IPS-18c (cell line): ENCODE measurements at regions not wholly inside any gene's neighbourhood (a gene's known extent, or its start where the extent isn't known, plus 50 kb on each side); places are given as distances from the start of the nearest gene placed in this dataset.

Experiments used
- H3K4me3 ChIP-seq: 2 replicates; pipeline ENCODE4 v1.7.0; 2013; ENCODE audit warnings: low read depth, mild to moderate bottlenecking, low read length, moderate library complexity; ENCODE audit not compliant: insufficient read depth
- H3K9me3 ChIP-seq: one replicate; pipeline ENCODE4 v1.6.1; 2013; ENCODE audit warnings: mild to moderate bottlenecking, low read length, moderate library complexity; ENCODE audit not compliant: control insufficient read depth, insufficient read depth

DNA sequence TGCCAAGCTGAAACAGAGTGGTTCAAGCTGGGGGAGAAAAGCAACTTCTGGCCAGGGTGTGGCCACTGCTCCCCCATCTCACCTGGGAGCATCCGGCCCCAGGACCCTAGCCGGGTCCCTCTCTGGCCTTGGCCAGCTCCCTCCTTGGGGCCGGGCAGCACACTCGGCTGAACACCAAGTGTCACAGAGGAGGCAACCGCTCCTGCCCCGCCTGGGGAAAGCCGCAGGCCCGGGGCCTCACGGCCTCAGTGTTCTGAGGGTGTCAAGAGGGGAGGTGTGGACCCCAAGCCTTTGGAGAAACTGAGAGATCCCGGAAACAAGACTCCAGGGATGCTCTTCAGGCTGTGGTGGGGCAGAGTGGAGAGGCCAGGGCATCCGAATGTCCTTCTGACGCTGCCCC is 88.4 kb downstream of the ENGASE start:
- no peak overlapping the region for H3K4me3 ChIP-seq
- no peaks in the 10 kb centered on the region for H3K9me3 ChIP-seq

DNA sequence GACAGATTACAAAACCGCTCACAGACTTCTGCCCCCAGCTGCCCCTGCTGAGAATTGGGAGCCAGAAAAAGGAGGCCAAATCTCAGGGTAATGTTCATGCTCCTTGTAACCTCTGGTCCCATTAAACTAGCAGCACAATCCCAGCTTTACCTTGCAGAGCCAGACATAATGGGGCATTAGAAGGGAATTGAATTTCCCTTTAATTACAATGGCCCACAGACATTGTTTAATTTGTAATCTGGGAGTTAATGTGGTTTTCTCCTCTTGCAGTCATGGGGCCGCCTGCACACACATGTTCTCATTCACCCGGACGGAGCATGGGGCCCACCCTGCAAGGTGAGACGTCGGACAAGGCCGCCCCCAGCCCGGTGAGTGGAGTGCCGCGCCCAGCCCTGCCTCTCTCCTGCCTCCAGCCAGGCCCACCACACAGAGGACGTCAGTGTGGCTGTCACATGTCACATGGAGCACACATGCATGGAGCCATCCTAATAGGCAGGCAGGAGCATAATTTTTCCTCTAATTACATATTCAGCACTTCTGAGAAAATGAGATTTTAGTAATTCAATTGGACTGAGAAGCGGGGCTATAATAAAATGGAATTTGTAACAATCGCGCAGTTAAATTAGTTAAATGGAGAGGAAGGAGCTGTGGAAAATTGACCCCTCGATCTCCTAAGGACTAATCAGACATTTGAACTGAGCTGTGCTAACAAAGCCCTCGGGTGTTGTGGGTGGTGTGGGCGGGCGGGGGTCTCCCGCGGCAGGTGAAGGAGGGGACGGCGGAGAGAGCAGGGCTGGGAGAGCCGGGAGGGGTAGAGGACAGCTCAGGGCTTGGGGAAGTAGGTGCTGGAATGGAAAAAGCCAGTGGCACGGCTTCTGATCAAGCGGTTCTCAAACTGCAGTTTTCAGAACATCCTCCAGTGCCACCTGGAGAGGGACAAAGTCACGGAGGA is 87.7 kb downstream of the ENGASE start:
- H3K4me3 ChIP-seq = no peak overlapping the region
- no peaks in the 10 kb centered on the region for H3K9me3 ChIP-seq

DNA sequence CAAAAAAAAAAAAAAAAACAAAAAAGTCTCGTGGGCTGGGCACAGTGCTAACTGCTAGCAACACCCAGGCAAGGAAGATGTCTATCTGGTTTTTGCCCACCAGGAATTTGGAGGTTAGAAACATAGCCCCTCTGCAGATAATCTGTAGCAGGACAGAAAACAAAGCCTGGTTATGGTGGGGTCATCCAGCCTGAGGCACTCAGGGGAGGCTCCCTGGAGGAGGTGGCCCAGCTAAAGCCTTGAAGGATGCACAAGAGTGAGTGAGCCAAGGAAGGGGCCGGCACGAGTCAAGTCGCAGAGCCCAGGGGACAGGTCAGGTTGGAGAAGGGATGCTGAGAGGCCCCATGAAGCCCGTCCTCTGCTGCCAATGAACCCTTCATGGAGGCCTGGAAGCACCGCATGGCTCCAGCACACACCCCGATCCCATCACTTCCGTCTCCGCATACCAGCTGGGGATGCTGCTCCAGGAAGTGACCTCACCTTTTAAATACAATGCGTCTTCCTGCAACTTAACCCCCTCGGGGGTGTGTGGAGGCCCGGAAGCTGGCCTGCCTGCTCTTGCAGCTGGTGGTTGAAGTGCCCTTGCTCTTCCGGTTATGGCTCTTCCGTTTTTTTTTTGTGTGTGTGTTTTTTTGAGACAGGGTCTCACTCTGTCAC is 86.5 kb downstream of the ENGASE start:
- H3K4me3 ChIP-seq = no peak overlapping the region
- no peaks in the 10 kb centered on the region for H3K9me3 ChIP-seq

DNA sequence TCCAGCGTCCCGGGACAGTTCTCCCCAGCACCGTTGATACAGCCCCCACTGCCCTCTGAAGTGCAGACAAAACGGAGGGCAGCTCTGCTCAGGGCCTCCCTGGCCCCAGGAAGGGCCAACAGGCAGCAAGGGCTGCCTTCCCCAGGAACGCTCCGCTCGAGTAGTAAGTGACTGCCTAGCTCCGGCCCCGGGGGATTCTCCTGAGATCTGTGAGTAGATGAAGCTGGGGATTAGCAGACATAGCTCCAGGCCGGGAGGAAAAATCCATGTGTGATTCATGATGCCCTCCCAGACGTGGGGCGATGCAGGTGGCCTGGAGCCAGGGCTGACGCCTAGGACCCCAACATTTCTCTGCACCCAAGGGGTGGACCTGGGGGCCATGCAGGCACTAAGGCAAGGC is 85.3 kb downstream of the ENGASE start:
- Histone ChIP-seq H3K9me3 (no peaks in the 10 kb centered on the region), H3K4me3 (no peak overlapping the region)

DNA sequence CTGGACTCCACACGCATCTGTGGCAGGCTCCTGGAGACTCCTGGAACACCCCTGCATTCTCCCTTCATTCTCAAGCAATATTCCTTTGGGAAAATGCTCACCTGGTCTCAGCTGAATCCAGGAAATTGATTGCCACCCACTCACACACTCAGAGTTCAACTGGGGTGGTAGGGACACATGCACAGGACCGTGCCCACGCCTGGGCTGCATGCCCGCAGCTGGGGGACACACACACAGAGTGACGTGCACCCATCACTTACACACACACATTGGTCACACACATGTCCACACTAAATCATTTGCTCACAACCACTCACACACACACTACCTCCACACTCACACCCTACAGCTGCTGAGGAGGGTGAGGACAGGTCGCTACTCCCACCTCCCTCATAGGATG is 84.8 kb downstream of the ENGASE start:
- H3K4me3 ChIP-seq = no peak overlapping the region
- no peaks in the 10 kb centered on the region for H3K9me3 ChIP-seq

DNA sequence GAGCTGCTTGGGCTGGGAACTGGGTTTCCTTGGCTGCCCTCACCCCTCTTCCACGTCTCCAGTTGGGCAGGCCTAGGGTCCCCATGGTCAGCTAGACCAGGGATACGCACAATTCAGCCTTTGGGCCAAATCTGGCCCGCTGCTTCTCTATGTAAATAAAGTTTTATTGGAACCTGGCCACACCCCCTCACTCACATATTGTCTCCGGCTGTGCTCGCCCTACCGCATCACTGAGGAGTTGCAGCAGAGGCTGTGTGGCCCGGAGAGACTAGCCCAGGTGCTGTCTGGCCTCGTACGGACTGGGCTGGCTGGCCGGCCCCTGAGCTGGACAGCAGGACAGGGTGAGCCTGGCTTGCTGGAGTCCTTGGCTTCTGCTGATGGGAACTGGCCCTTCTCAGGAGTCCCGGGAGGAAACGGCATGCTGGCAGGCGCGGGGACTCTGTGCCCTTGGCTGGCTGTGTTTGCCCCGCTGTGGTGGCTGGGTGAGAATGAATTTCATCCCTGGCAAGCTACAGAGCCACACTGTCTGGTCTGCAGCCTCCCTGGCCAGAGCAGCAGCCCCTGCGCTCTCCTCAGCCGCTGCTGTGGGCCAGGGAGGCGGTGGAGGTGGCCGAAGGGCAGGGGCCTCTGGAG is 82.0 kb downstream of the ENGASE start:
- no peak overlapping the region for H3K4me3 ChIP-seq
- no peaks in the 10 kb centered on the region for H3K9me3 ChIP-seq

DNA sequence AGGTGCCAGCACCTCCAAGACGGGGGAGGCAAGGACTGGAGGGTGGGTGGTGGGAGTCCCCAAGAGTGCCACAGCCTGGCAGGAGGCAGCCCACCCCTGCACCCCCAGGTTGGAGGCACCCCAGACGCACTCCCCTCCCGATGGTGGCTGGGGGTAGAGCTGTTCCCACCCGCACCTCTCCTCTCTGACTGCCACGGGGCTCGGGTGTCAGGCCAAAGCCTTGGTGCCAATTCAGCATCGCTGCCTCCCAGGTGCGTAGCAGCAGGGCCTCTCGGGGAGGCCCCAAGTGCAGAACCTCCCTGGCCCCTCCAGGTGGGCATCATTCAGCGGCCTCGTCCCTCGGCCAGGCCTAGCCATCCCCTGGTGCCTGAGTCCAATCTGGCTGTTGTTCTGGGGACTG is 81.1 kb downstream of the ENGASE start:
- Histone ChIP-seq H3K9me3 (no peaks in the 10 kb centered on the region), H3K4me3 (no peak overlapping the region)

DNA sequence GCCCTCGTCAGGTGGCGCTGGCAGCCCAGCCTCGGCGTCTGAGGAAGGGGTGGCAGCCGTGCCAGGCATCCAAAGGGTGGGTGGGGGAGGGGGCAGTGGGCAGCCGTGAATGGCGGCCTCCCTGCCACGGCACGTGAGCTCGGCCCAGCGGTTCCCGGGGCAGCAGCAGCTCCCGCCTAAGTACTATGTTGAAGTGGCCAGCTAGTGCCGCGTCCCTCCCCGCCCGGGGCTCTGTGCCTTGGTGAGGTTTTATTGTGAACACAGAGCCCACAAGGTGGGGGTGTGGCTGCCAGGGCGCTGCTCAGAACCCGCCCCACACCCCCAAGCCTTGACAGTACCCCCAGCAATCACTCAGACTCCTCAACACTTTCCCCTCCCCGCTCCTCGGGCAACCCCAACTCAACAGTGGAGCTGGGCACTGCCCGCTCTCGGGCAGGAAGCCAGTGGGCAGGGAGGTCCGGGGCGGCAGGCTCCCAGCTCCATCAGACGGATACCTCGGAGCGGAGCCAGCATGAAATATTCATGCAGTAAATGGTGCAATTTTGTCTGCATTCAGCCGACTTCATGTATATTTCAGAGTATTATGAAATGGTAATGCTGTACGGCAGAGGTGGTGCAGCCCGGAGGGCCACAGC is 80.4 kb downstream of the ENGASE start:
- H3K4me3 ChIP-seq = no peak overlapping the region
- no peaks in the 10 kb centered on the region for H3K9me3 ChIP-seq

DNA sequence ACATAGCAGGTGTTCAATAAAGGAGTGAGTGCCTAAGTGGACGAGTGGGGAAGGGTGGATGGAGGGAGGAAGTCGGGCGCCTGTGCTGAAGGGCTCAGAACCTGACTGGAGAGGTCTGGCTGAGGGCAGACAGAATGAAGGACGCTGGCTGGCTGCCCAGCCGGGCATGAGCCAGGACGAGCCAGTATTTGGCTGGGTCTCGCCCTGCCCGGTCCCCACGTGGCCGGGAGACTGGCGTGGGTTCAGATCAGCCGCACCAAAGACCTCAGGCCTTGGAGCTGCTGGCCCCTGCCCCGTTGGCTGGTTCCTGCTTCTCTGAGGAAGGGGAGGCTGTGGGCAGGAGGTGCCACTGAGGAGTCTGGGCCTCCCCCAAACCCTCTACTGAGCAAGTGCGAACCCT is 79.8 kb downstream of the ENGASE start:
- H3K9me3 ChIP-seq = no peaks in the 10 kb centered on the region
- H3K4me3 ChIP-seq = no peak overlapping the region

DNA sequence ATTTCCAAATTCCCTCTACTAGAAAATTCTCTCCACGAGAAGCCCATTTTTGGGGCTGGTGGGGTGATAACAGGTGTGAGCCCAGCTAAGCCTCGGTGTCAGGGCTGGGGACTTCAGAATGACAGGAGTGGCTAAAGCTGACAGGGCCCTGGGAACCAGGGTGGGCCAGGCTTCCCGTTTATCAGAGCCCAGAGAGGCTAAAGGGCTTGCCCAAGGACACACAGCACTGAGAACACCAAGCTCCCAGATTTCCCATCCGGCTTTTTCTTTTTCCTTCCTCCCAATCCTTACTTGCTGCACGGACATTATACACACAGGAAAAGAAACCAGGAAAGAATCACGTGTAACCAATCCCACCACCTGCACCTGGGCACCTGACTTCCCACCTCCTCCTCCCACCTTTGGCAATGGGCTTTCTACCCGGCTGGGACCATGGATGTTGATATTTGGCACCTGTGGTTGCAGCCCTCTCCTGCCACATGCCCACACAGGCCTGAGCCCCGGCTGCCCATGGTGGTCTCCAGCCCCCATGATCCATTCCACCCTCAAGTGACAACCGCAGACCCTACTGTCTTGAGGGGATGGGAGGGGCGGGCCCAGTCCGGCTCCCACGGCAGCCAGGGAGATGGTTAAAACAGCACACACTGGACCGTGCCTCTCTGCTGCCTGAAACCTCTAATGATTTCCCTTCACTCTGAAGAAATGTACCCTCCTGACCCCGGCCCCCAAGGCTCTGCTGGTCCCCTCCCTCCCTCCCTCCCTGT is 78.9 kb downstream of the ENGASE start:
- Histone ChIP-seq H3K9me3 (no peaks in the 10 kb centered on the region), H3K4me3 (no peak overlapping the region)

DNA sequence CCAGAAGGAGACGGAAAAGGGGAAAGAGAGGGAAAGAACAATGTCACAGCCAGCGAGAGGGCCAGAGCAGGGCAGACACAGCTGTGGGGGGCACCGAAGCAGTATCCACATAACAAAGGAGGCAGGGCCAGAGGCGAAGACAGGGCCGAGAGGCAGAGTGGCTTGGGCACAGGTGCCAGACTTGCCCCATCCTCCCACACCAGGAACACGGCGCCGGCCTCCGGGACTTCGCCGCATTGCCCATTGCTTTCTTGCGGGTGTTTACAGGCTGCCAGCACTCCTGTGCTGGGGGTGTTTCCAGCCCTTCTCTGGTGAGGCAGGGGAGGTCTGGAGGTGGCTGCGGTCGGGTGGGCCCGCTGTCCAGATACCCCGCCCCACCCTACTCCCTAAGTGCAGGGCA is 78.0 kb downstream of the ENGASE start:
- no peaks in the 10 kb centered on the region for H3K9me3 ChIP-seq
- H3K4me3 ChIP-seq = no peak overlapping the region

DNA sequence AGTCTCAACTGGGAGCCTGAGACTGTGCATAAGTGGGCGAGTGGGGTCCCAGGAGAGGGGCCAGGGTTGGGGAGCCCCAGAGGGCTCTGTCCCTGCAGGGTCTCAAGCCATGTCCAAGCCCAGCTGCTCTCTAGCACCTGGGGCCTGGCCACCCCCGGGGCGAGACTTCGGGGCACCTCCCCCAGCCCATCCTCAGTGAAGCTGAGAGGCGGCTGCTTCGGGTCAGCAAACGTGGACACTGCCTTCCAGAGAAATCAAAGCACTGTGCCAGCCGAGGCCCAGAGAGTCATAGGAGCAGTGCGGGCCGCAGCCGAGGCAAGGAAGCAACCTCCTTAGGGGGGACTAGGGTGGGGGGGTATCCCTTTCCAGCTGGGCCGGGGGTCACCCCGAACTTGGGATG is 77.5 kb downstream of the ENGASE start:
- Histone ChIP-seq H3K9me3 (no peaks in the 10 kb centered on the region), H3K4me3 (no peak overlapping the region)

DNA sequence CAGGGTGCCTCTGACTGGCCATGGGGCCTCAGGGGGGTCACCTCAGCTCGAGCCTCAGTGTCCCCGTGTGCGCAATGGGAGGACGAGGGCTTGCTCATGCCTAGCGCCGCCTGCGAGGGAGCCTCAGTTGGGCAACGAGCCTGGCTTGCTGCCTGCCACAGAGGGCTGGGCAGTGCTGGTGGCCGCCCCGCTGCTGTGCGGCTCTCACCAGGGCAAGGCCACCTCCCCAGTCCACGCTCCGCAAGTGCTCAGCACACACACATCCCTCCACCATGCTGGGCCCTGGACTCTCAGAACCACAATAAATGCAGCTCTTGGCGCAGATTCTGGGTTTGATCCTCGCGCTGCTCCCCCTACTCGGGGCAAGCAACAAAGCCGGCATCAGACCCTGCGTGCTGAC is 76.2 kb downstream of the ENGASE start:
- Histone ChIP-seq H3K4me3 (no peak overlapping the region), H3K9me3 (no peaks in the 10 kb centered on the region)

DNA sequence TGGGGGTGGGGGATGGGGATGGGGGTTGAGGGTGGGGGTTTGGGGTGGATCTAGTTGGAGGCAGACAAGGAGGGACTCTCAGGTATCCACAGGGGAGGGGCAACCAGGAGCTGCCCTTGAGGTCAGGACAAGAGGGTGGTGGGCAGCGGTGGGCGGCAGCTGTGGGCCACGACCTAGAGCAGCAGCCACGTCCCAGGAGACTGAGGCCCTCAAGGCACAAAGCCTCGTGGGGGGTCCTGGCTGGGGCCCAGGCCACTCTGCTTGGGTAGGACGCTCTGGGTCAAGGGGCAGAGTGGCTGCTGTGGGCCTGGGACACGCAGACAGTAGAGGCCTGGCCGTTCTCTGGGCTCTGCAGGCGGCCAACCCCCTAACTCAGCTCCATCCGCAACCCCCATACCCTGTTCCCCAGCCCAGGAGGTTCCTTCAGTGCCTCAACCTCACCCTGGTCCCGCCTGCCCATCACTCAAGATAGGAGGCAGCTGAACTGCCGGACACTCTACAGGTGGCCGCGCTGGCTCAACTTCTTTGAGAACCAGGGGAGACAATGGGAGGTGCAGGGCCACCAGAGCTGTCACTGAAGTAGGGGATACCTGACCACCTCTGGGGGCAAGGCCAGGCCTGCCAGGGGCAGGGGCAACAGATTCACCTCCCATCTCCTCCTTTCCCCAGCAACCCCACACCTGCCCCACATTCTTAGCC is 75.6 kb downstream of the ENGASE start:
- Histone ChIP-seq H3K9me3 (no peaks in the 10 kb centered on the region), H3K4me3 (no peak overlapping the region)

DNA sequence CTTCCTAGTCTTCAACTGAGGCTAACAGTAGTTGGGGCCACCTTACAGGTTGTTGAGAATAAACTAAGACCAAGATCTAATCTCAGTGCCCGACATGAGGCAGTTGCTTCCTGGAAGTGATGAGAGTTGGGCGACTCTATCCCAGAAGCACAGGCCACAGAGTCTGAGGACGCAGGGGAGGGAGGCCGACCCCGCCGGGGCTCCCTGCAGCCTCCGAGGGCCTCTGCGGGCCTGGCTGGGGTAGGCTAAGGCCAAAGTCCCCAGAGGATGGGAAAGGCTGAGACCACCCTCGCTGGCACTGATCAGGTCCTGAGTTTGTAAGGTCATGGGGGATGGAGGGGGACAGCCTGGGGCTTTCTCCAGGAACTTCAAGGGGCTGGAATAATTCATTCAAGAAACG is 74.0 kb downstream of the ENGASE start:
- Histone ChIP-seq H3K9me3 (no peaks in the 10 kb centered on the region), H3K4me3 (no peak overlapping the region)

DNA sequence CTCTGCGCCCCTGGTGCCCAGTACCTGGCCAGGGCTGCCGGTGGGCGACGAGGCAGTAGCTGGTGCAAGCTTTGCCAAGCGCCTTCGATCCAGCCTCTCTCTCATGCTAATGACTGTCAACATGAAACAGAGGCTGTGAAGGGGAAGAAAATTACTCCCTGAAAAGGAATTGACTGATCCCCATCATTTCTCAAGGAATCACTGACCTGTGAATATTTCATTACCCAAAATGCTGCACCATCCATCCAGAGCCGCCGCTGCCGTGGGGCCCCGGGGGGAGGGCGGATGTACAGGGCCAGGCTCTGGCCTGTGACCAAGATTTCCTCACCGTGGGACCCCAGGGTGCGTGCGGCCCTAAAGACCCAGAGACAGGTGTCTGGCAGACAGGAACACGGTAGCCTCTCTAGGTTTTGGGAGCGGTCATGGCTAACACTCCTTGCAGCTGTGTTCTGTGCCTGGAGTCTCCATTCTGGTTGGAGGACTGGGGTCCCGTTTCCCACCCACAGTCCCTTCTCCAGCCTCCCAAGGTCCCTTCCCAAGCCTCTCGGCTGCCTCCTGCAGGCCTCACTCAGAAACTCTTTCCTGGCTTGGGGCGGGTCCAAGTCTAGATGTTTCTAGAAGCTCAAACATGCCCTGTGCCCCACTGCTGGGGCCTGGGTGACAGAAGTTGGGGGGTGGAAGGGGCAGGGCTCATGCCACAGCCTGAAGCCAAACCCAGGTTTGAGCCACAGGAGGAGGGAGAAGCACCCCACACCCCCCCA is 73.3 kb downstream of the ENGASE start:
- H3K4me3 ChIP-seq = no peak overlapping the region
- H3K9me3 ChIP-seq = no peaks in the 10 kb centered on the region
